H9 (cell line): ENCODE measurements at regions not wholly inside any gene's neighbourhood (a gene's known extent, or its start where the extent isn't known, plus 50 kb on each side); places are given as distances from the start of the nearest gene placed in this dataset.

Experiments used
- DNase-seq: peaks from one replicate; pipeline ENCODE4 v3.0.0-alpha.2; 2017
- H2AFZ ChIP-seq: one replicate; pipeline ENCODE4 v1.6.1; 2013; ENCODE audit warnings: mild to moderate bottlenecking, low read length, control low read depth, moderate library complexity
- H2AK5ac ChIP-seq: 2 replicates; pipeline ENCODE4 v1.6.1; 2013; ENCODE audit warnings: low read length, control low read depth, mixed read lengths; ENCODE audit not compliant: insufficient read length
- H2BK120ac ChIP-seq: one replicate; pipeline ENCODE4 v1.6.1; 2013; ENCODE audit warnings: low read depth, mild to moderate bottlenecking, low read length, control low read depth, inconsistent platforms; ENCODE audit not compliant: poor library complexity, severe bottlenecking
- H2BK12ac ChIP-seq: 2 replicates; pipeline ENCODE4 v1.6.1; 2013; ENCODE audit warnings: low read length, control low read depth, mixed read lengths, low read depth; ENCODE audit not compliant: insufficient read length
- H2BK15ac ChIP-seq: 2 replicates; pipeline ENCODE4 v1.6.1; 2013; ENCODE audit warnings: low read depth, low read length, control low read depth
- H2BK20ac ChIP-seq: one replicate; pipeline ENCODE4 v1.6.1; 2013; ENCODE audit warnings: low read depth, mild to moderate bottlenecking, low read length, control low read depth, inconsistent platforms; ENCODE audit not compliant: poor library complexity, severe bottlenecking
- H2BK5ac ChIP-seq: 2 replicates; pipeline ENCODE4 v1.6.1; 2013; ENCODE audit warnings: low read length, control low read depth, mixed read lengths; ENCODE audit not compliant: insufficient read length
- H3K14ac ChIP-seq: 2 replicates; pipeline ENCODE4 v1.6.1; 2013; ENCODE audit warnings: low read length, control low read depth; ENCODE audit not compliant: insufficient read depth
- H3K18ac ChIP-seq: 2 replicates; pipeline ENCODE4 v1.6.1; 2013; ENCODE audit warnings: low read depth, mild to moderate bottlenecking, mixed read lengths, low read length, control low read depth; ENCODE audit not compliant: insufficient read length
- H3K23ac ChIP-seq: 2 replicates; pipeline ENCODE4 v1.6.1; 2013; ENCODE audit warnings: low read length, control low read depth, mixed read lengths, low read depth; ENCODE audit not compliant: insufficient read length
- H3K23me2 ChIP-seq: 2 replicates; pipeline ENCODE4 v1.6.1; 2013; ENCODE audit warnings: low read depth, mild to moderate bottlenecking, mixed read lengths, low read length, control low read depth; ENCODE audit not compliant: insufficient read length, poor library complexity, severe bottlenecking
- H3K27ac ChIP-seq: 2 replicates; pipeline ENCODE4 v1.5.1; 2013; ENCODE audit warnings: low read length, control low read depth, mixed read lengths, low read depth; ENCODE audit not compliant: insufficient read length
- H3K27me3 ChIP-seq: 2 replicates; pipeline ENCODE4 v1.6.1; 2013; ENCODE audit warnings: low read length, control low read depth, inconsistent platforms; ENCODE audit not compliant: insufficient read depth
- H3K4ac ChIP-seq: 2 replicates; pipeline ENCODE4 v1.6.1; 2013; ENCODE audit warnings: low read depth, mild to moderate bottlenecking, control low read depth, inconsistent platforms, low read length, moderate library complexity
- H3K4me1 ChIP-seq: 2 replicates; pipeline ENCODE4 v1.6.1; 2013; ENCODE audit warnings: low read length, control low read depth, inconsistent platforms; ENCODE audit not compliant: insufficient read depth
- H3K4me2 ChIP-seq: 2 replicates; pipeline ENCODE4 v1.6.1; 2013; ENCODE audit warnings: low read length, control low read depth, mixed read lengths; ENCODE audit not compliant: insufficient read length, insufficient read depth
- H3K56ac ChIP-seq: 2 replicates; pipeline ENCODE4 v1.6.1; 2013; ENCODE audit warnings: low read depth, mild to moderate bottlenecking, mixed read lengths, low read length, control low read depth; ENCODE audit not compliant: insufficient read length
- H3K79me1 ChIP-seq: 2 replicates; pipeline ENCODE4 v1.6.1; 2013; ENCODE audit warnings: low read depth, mild to moderate bottlenecking, moderate library complexity, low read length, control low read depth, inconsistent platforms; ENCODE audit not compliant: insufficient read depth, poor library complexity, severe bottlenecking
- H3K79me2 ChIP-seq: 2 replicates; pipeline ENCODE4 v1.6.1; 2013; ENCODE audit warnings: low read length, control low read depth, inconsistent platforms; ENCODE audit not compliant: insufficient read depth
- H3K9ac ChIP-seq: 2 replicates; pipeline ENCODE4 v1.6.1; 2013; ENCODE audit warnings: low read length, control low read depth, mixed read lengths; ENCODE audit not compliant: insufficient read length; ENCODE audit errors: extremely low read depth
- H3K9me3 ChIP-seq: one replicate; pipeline ENCODE4 v1.6.1; 2013; ENCODE audit warnings: low read depth, low read length, inconsistent platforms; ENCODE audit not compliant: control insufficient read depth
- H3T11ph ChIP-seq: one replicate; pipeline ENCODE4 v1.6.1; 2013; ENCODE audit warnings: mild to moderate bottlenecking, low read length, control low read depth, inconsistent platforms
- H4K20me1 ChIP-seq: one replicate; pipeline ENCODE4 v1.6.1; 2013; ENCODE audit not compliant: control insufficient read depth, insufficient read length, insufficient read depth
- H4K5ac ChIP-seq: 2 replicates; pipeline ENCODE4 v1.6.1; 2013; ENCODE audit warnings: low read depth, mild to moderate bottlenecking, mixed read lengths, low read length, control low read depth; ENCODE audit not compliant: insufficient read length
- H4K8ac ChIP-seq: replicated peaks from 2 replicates; pipeline ENCODE4 v1.6.1; 2013; ENCODE audit warnings: low read length, control low read depth, mixed read lengths, low read depth; ENCODE audit not compliant: insufficient read length
- H4K91ac ChIP-seq: 2 replicates; pipeline ENCODE4 v1.6.1; 2013; ENCODE audit warnings: low read depth, mild to moderate bottlenecking, moderate library complexity, mixed read lengths, low read length, control low read depth; ENCODE audit not compliant: insufficient read length
- H3K27ac Mint-ChIP-seq, 3 experiments: 2 replicates in 2 of 3; 3 replicates in 1 of 3; pipeline ENCODE4 v1.8.0; 2020 to 2021; ENCODE audit warnings: mixed read lengths in 3 of 3, mild to moderate bottlenecking in 1 of 3, moderate library complexity in 1 of 3
- H3K27me3 Mint-ChIP-seq: 2 replicates; pipeline ENCODE4 v1.8.0; 2021; ENCODE audit warnings: low read depth, mild to moderate bottlenecking, moderate library complexity, mixed read lengths
- H3K36me3 Mint-ChIP-seq, 3 experiments: 2 replicates in 2 of 3; 3 replicates in 1 of 3; pipeline ENCODE4 v1.8.0; 2020 to 2021; ENCODE audit warnings: low read depth in 3 of 3, mixed read lengths in 3 of 3; ENCODE audit not compliant: insufficient read depth in 1 of 3
- H3K4me1 Mint-ChIP-seq, 2 experiments: 2 replicates each; pipeline ENCODE4 v1.8.0; 2020; ENCODE audit warnings: mixed read lengths in 2 of 2
- H3K4me3 Mint-ChIP-seq, 2 experiments: 2 replicates in 1 of 2; 3 replicates in 1 of 2; pipeline ENCODE4 v1.8.0; 2020 to 2021; ENCODE audit warnings: mild to moderate bottlenecking in 2 of 2, mixed read lengths in 2 of 2, moderate library complexity in 1 of 2
- H3K9me3 Mint-ChIP-seq, 2 experiments: 2 replicates in 1 of 2; 3 replicates in 1 of 2; pipeline ENCODE4 v1.8.0; 2020; ENCODE audit warnings: mild to moderate bottlenecking in 2 of 2, mixed read lengths in 2 of 2, moderate library complexity in 1 of 2
- WGBS: extraction: QIAGEN DNeasy Blood & Tissue Kit; methylation state at CpG from one replicate; pipeline ENCODE4 v1.1.7; 2013; ENCODE audit warnings: missing lambda C conversion rate, low lambda C conversion rate, mixed read lengths; ENCODE audit not compliant: insufficient read length; ENCODE audit errors: extremely low coverage; 5-methylcytosine and 5-hydroxymethylcytosine counted together
- TF ChIP-seq, protein P1 (sequence below): fragments of 200-600 bp; sonication (generic); conservative IDR thresholded peaks from 3 replicates; pipeline ENCODE4 v1.8.0; 2021; ENCODE audit warnings: antibody characterized with exemption, mild to moderate bottlenecking

DNA sequence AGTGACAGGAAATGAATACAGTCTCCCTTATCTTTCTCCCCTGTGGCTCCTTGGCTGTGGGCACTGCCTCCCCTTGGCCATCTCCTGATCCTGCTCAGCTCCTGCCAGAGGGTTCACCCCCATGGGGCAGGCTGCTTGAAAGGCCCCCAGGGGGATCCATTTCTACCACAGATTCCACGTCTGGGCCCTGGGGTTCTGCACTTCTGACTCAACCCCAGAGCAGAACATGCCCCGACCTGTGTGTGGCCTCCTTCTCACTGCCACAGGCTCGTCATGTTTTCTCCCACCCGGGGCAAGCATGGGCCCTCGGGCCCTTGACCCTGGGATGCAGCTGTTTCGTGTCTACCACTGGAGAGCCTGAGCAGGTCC, 122.2 kb downstream of the ACKR3 start:
- H3K9me3 ChIP-seq = no peaks in the 10 kb centered on the region
- H4K5ac ChIP-seq = no peak overlapping the region
- H2AK5ac ChIP-seq = no peak overlapping the region
- no CpG with 5 or more reads among the region's 6 CpGs for WGBS
- H2BK120ac ChIP-seq = no peak overlapping the region
- no peak overlapping the region for H3K4ac ChIP-seq
- no peaks in the 10 kb centered on the region for H3K79me2 ChIP-seq
- no peak for DNase-seq
- no peak overlapping the region for H3T11ph ChIP-seq
- H3K23ac ChIP-seq = no peak overlapping the region
- peaks cover 34 to 46% of the 10 kb centered on the region in 2 experiments for H3K4me1 Mint-ChIP-seq
- no peak overlapping the region for H3K4me2 ChIP-seq
- no peak overlapping the region for H3K56ac ChIP-seq
- TF ChIP-seq, protein P1, sequence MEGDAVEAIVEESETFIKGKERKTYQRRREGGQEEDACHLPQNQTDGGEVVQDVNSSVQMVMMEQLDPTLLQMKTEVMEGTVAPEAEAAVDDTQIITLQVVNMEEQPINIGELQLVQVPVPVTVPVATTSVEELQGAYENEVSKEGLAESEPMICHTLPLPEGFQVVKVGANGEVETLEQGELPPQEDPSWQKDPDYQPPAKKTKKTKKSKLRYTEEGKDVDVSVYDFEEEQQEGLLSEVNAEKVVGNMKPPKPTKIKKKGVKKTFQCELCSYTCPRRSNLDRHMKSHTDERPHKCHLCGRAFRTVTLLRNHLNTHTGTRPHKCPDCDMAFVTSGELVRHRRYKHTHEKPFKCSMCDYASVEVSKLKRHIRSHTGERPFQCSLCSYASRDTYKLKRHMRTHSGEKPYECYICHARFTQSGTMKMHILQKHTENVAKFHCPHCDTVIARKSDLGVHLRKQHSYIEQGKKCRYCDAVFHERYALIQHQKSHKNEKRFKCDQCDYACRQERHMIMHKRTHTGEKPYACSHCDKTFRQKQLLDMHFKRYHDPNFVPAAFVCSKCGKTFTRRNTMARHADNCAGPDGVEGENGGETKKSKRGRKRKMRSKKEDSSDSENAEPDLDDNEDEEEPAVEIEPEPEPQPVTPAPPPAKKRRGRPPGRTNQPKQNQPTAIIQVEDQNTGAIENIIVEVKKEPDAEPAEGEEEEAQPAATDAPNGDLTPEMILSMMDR = no peak
- no peaks in the 10 kb centered on the region for H3K9me3 Mint-ChIP-seq
- H3K27ac ChIP-seq = no peak overlapping the region
- no peaks in the 10 kb centered on the region for H3K4me1 ChIP-seq
- no peaks in the 10 kb centered on the region for H3K23me2 ChIP-seq
- H3K27ac Mint-ChIP-seq = no peak overlapping the region
- H3K14ac ChIP-seq = no peak overlapping the region
- H3K27me3 Mint-ChIP-seq = peaks cover 9% of the 10 kb centered on the region
- no peak overlapping the region for H2AFZ ChIP-seq
- no peak overlapping the region for H2BK12ac ChIP-seq
- no peak overlapping the region for H2BK5ac ChIP-seq
- H3K9ac ChIP-seq = no peak overlapping the region
- H3K36me3 Mint-ChIP-seq = no peaks in the 10 kb centered on the region; a peak in 1 of 7 replicates
- no peak overlapping the region for H2BK20ac ChIP-seq
- H4K20me1 ChIP-seq = no peaks in the 10 kb centered on the region
- no peaks in the 10 kb centered on the region for H3K27me3 ChIP-seq
- H4K91ac ChIP-seq = no peak overlapping the region
- no peak overlapping the region for H3K18ac ChIP-seq
- no peak overlapping the region for H2BK15ac ChIP-seq
- H3K4me3 Mint-ChIP-seq = no peak overlapping the region
- H4K8ac ChIP-seq = no peak overlapping the region
- no peaks in the 10 kb centered on the region for H3K79me1 ChIP-seq
